ENCODE measurements at regions not wholly inside any gene's neighbourhood (a gene's known extent, or its start where the extent isn't known, plus 50 kb on each side); places are given as distances from the start of the nearest gene placed in this dataset.

DNA sequence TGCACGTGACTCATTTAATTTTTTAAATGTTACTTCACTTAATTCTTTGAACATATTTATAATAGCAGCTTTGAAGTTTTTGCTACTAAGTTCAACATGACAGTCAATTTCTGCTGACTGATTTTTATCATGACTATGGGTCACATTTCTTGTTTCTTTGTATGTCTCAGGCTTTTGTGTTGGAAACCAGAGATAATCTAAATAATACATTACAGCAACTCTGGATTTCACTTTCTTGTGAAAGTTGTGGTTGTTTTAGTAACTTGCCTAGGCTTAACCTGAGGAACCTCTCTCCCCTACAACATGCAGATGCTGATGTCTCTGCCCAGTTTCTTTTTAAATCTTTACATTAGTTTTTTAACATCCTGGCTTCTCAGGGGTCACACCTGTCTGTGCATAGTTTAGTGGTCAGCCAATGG is 180.8 kb downstream of the CCDC71L start:
- DNase-seq (ENCODE audit: low spot score) (no peak), ATAC-seq (no peak), FAIRE-seq (no peak)
- H2AFZ ChIP-seq (ENCODE audit: low read length), result no peak overlapping the region
- H3K9ac ChIP-seq (ENCODE audit: insufficient read depth, low read depth, low read length), result no peak overlapping the region
- in situ Hi-C loops (cut with HindIII; ENCODE audit: extremely low pct_ligation_motif_present, low pct_unique_long_range_greater_than_20kb), result no loop called here
- no peak overlapping the region for H3K27ac ChIP-seq (ENCODE audit: extremely low read length, insufficient read depth, low read length)
- no TSS peak for BruUV-seq (replicated peaks)
- intact Hi-C loops (cut with micrococcal nuclease; ENCODE audit: unreplicated experiment), result loop anchor here (1.0 kb wide), 1 partner anchor 39 kb away; no protein-coding TSS in a partner anchor
- H3K9me3 ChIP-seq (ENCODE audit: low read length), result no peaks in the 10 kb centered on the region
- POLR2A ChIA-PET, result no interaction called here
- H3K4me1 ChIP-seq (ENCODE audit: insufficient read depth, low read length), result no peaks in the 10 kb centered on the region
- TF ChIP-seq ZNF382 (CRISPR knock-in tag; IDR thresholded peaks at IDR 0.05; ENCODE audit: borderline replicate concordance) (no peak), THYN1 (CRISPR knock-in tag; IDR thresholded peaks at IDR 0.05; ENCODE audit: borderline replicate concordance, low read depth) (no peak), PAF1 (CRISPR knock-in tag; IDR thresholded peaks at IDR 0.05) (no peak), ZFP37 (CRISPR knock-in tag; IDR thresholded peaks at IDR 0.05; ENCODE audit: borderline replicate concordance) (no peak), TCF7L2 (IDR thresholded peaks at IDR 0.05; ENCODE audit: low read depth, low read length) (no peak), PRMT3 (CRISPR knock-in tag; IDR thresholded peaks at IDR 0.05; ENCODE audit: borderline replicate concordance, low read depth) (no peak), HOXA7 (CRISPR knock-in tag; IDR thresholded peaks at IDR 0.05) (no peak), ZNF30 (CRISPR knock-in tag; IDR thresholded peaks at IDR 0.05) (no peak), RARG (CRISPR knock-in tag; IDR thresholded peaks at IDR 0.05; ENCODE audit: low read depth) (no peak), ATF1 (CRISPR knock-in tag; IDR thresholded peaks at IDR 0.05) (no peak), MEIS2 (CRISPR knock-in tag; IDR thresholded peaks at IDR 0.05) (no peak), NONO (IDR thresholded peaks at IDR 0.05) (no peak), NONO (CRISPR knock-in tag; conservative IDR thresholded peaks at IDR 0.05) (no peak)
- TF ChIP-seq, protein P1, sequence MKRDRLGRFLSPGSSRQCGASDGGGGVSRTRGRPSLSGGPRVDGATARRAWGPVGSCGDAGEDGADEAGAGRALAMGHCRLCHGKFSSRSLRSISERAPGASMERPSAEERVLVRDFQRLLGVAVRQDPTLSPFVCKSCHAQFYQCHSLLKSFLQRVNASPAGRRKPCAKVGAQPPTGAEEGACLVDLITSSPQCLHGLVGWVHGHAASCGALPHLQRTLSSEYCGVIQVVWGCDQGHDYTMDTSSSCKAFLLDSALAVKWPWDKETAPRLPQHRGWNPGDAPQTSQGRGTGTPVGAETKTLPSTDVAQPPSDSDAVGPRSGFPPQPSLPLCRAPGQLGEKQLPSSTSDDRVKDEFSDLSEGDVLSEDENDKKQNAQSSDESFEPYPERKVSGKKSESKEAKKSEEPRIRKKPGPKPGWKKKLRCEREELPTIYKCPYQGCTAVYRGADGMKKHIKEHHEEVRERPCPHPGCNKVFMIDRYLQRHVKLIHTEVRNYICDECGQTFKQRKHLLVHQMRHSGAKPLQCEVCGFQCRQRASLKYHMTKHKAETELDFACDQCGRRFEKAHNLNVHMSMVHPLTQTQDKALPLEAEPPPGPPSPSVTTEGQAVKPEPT (CRISPR knock-in tag; IDR thresholded peaks at IDR 0.05; ENCODE audit: low read depth), result no peak
- TF ChIP-seq, protein P2, sequence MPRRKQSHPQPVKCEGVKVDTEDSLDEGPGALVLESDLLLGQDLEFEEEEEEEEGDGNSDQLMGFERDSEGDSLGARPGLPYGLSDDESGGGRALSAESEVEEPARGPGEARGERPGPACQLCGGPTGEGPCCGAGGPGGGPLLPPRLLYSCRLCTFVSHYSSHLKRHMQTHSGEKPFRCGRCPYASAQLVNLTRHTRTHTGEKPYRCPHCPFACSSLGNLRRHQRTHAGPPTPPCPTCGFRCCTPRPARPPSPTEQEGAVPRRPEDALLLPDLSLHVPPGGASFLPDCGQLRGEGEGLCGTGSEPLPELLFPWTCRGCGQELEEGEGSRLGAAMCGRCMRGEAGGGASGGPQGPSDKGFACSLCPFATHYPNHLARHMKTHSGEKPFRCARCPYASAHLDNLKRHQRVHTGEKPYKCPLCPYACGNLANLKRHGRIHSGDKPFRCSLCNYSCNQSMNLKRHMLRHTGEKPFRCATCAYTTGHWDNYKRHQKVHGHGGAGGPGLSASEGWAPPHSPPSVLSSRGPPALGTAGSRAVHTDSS (CRISPR knock-in tag; conservative IDR thresholded peaks at IDR 0.05), result no peak
- no peak overlapping the region for H3K4me3 ChIP-seq (replicated peaks in 1 of 3; ENCODE audit: insufficient read depth in 1 of 3, low read depth in 2 of 3, low read length in 3 of 3)
- H3K79me2 ChIP-seq (ENCODE audit: insufficient read depth, low read length), result no peaks in the 10 kb centered on the region
- no peaks in the 10 kb centered on the region for H3K36me3 ChIP-seq (replicated peaks in 1 of 2; ENCODE audit: control insufficient read depth in 1 of 2, insufficient read depth in 2 of 2, low read length in 2 of 2)
- H3K27me3 ChIP-seq (ENCODE audit: control insufficient read depth in 1 of 2, insufficient read depth in 2 of 2, low read length in 2 of 2), result no peaks in the 10 kb centered on the region
- CTCF ChIA-PET (ENCODE audit: low intra/inter-chr PET ratio, low total read pairs), result no interaction called here
- no peaks in the 10 kb centered on the region for H4K20me1 ChIP-seq (ENCODE audit: insufficient read depth, low read length)
- 4% methylated on average over 1 of the region's 1 CpG for WGBS (ENCODE audit: low lambda C conversion rate)
- no peak overlapping the region for H3K4me2 ChIP-seq (ENCODE audit: low read depth, low read length)

Data from HepG2 (cell line).